OCI-LY7 (cell line): ENCODE measurements at regions not wholly inside any gene's neighbourhood (a gene's known extent, or its start where the extent isn't known, plus 50 kb on each side); places are given as distances from the start of the nearest gene placed in this dataset.

Source experiments
- CTCF ChIP-seq: fragments of 200-600 bp; sonication (generic); conservative IDR thresholded peaks from 2 replicates; pipeline ENCODE4 v1.5.1; 2014; ENCODE audit warnings: mild to moderate bottlenecking, antibody characterized with exemption, low read length, moderate library complexity, mixed read lengths
- EZH2phosphoT487 ChIP-seq: fragments of 200-600 bp; sonication (generic); IDR thresholded peaks from 2 replicates; pipeline ENCODE4 v1.6.1; 2018; ENCODE audit warnings: low read depth, borderline replicate concordance, mild to moderate bottlenecking, mixed run types, antibody characterized with exemption, low read length, moderate library complexity, mixed read lengths

- TF ChIP-seq CTCF (no peak), EZH2phosphoT487 (no peak)
Measured at GRCh38 chr2:53209679-53210458, 557.7 kb upstream of the CHAC2 start.
